GM19238 (cell line): ENCODE measurements at regions not wholly inside any gene's neighbourhood (a gene's known extent, or its start where the extent isn't known, plus 50 kb on each side); places are given as distances from the start of the nearest gene placed in this dataset.
"Not testable (repeated sequence)": the region's sequence is repeated elsewhere in the genome, so short reads cannot be mapped to it uniquely, and the experiment has no call there.

Experiments used
- DNase-seq: peaks from one replicate; pipeline ENCODE4 v3.0.0; 2011; ENCODE audit warnings: low spot score; ENCODE audit not compliant: insufficient read length

GRCh38 chr2:34736482-34736881 is 1137.4 kb upstream of the FAM98A start:
- no peak for DNase-seq

- DNase-seq = no peak
These were observed 1135.6 kb upstream of the FAM98A start for GRCh38 chr2:34734662-34735061.

- no peak for DNase-seq
These were observed 1134.9 kb upstream of the FAM98A start for GRCh38 chr2:34734042-34734441.

GRCh38 chr2:34731292-34731691 is 1132.2 kb upstream of the FAM98A start:
- DNase-seq = no peak

- DNase-seq = no peak
These were observed 1130.7 kb upstream of the FAM98A start for GRCh38 chr2:34729845-34730244.

- DNase-seq = no peak
These were observed 1125.0 kb upstream of the FAM98A start for GRCh38 chr2:34724107-34724506.

- no peak for DNase-seq
These were observed 1124.6 kb upstream of the FAM98A start for GRCh38 chr2:34723683-34724082.

GRCh38 chr2:34719206-34719605 is 1120.1 kb upstream of the FAM98A start:
- DNase-seq = no peak

- no peak for DNase-seq
These were observed 1106.6 kb upstream of the FAM98A start for GRCh38 chr2:34705551-34706247.

GRCh38 chr2:34703292-34703691 is 1104.2 kb upstream of the FAM98A start:
- DNase-seq = no peak

- not testable (repeated sequence) for DNase-seq
These were observed 1103.3 kb upstream of the FAM98A start for GRCh38 chr2:34702391-34702790.

GRCh38 chr2:34677591-34677990 is 1078.5 kb upstream of the FAM98A start:
- DNase-seq = not testable (repeated sequence)

- not testable (repeated sequence) for DNase-seq
These were observed 1078.0 kb upstream of the FAM98A start for GRCh38 chr2:34677119-34677531.

- DNase-seq = no peak
These were observed 1071.4 kb upstream of the FAM98A start for GRCh38 chr2:34670482-34670881.

- DNase-seq = no peak
These were observed 1067.7 kb upstream of the FAM98A start for GRCh38 chr2:34666821-34667220.

GRCh38 chr2:34664266-34664665 is 1065.2 kb upstream of the FAM98A start:
- DNase-seq = no peak

GRCh38 chr2:34663314-34663713 is 1064.2 kb upstream of the FAM98A start:
- DNase-seq = no peak

- no peak for DNase-seq
These were observed 1061.6 kb upstream of the FAM98A start for GRCh38 chr2:34660741-34661140.

GRCh38 chr2:34656632-34657031 is 1057.5 kb upstream of the FAM98A start:
- DNase-seq = no peak

- DNase-seq = no peak
These were observed 1053.5 kb upstream of the FAM98A start for GRCh38 chr2:34652636-34653035.

- no peak for DNase-seq
These were observed 1047.8 kb upstream of the FAM98A start for GRCh38 chr2:34646901-34647300.

- no peak for DNase-seq
These were observed 1033.2 kb upstream of the FAM98A start for GRCh38 chr2:34632327-34632726.

GRCh38 chr2:34627003-34627402 is 1027.9 kb upstream of the FAM98A start:
- no peak for DNase-seq

GRCh38 chr2:34604164-34604563 is 1005.1 kb upstream of the FAM98A start:
- DNase-seq = no peak
